Gastrocnemius medialis (tissue), 4 donors: ENCODE measurements at regions not wholly inside any gene's neighbourhood (a gene's known extent, or its start where the extent isn't known, plus 50 kb on each side); places are given as distances from the start of the nearest gene placed in this dataset.

Experiments
- CTCF ChIP-seq, 5 experiments: fragments of 450-650 bp in 3 of 5; fragments of 200-600 bp in 2 of 5; sonication (generic) in 2 of 5; IDR thresholded peaks in 4 of 5; conservative IDR thresholded peaks in 1 of 5; 1 replicate in 4 of 5; 2 replicates in 1 of 5; pipeline ENCODE4 v1.5.1; 2016 to 2019; ENCODE audit warnings: antibody characterized with exemption in 5 of 5, mild to moderate bottlenecking in 3 of 5, moderate library complexity in 3 of 5
- POLR2A ChIP-seq, 2 donors: fragments of 450-650 bp; IDR thresholded peaks; one replicate each; pipeline ENCODE4 v1.6.1; 2017; ENCODE audit warnings: antibody characterized with exemption in 2 of 2, mild to moderate bottlenecking in 2 of 2, moderate library complexity in 2 of 2

- TF ChIP-seq CTCF (IDR thresholded peaks at IDR 0.05 in 4 of 5, conservative IDR thresholded peaks at IDR 0.05 in 1 of 5), result no peak
- no peak for TF ChIP-seq POLR2A (IDR thresholded peaks at IDR 0.05)
Measured at GRCh38 chr14:105659935-105660527, 133.6 kb downstream of the TMEM121 start.
